Mesenchymal stem cell (in vitro differentiated cells and primary cell): ENCODE measurements at regions not wholly inside any gene's neighbourhood (a gene's known extent, or its start where the extent isn't known, plus 50 kb on each side); places are given as distances from the start of the nearest gene placed in this dataset.
"Not testable (repeated sequence)": the region's sequence is repeated elsewhere in the genome, so short reads cannot be mapped to it uniquely, and the experiment has no call there.

Source experiments
- DNase-seq: peaks from one replicate; pipeline ENCODE4 v3.0.0-alpha.2; 2013
- H2AFZ ChIP-seq: one replicate; pipeline ENCODE4 v1.6.1; 2013; ENCODE audit warnings: low read depth, mild to moderate bottlenecking, control low read depth, inconsistent platforms, low read length, moderate library complexity
- H2AK5ac ChIP-seq: 2 replicates; pipeline ENCODE4 v1.6.1; 2013; ENCODE audit warnings: low read length, moderate library complexity, mild to moderate bottlenecking, inconsistent platforms; ENCODE audit not compliant: severe bottlenecking
- H2BK120ac ChIP-seq: one replicate; pipeline ENCODE4 v1.6.1; 2013; ENCODE audit warnings: low read depth, mild to moderate bottlenecking, inconsistent platforms, low read length, moderate library complexity
- H2BK12ac ChIP-seq, 2 experiments: one replicate each; pipeline ENCODE4 v1.6.1; 2013; ENCODE audit warnings: inconsistent platforms in 2 of 2, low read length in 2 of 2, mild to moderate bottlenecking in 2 of 2, moderate library complexity in 2 of 2, control low read depth in 1 of 2
- H2BK15ac ChIP-seq: one replicate; pipeline ENCODE4 v1.6.1; 2013; ENCODE audit warnings: mild to moderate bottlenecking, low read depth, inconsistent platforms; ENCODE audit not compliant: poor library complexity, severe bottlenecking
- H2BK5ac ChIP-seq: 2 replicates; pipeline ENCODE4 v1.6.1; 2013; ENCODE audit warnings: low read depth, mild to moderate bottlenecking, low read length, control low read depth, inconsistent platforms; ENCODE audit not compliant: poor library complexity, severe bottlenecking
- H3K14ac ChIP-seq, 2 experiments: one replicate each; pipeline ENCODE4 v1.6.1; 2013; ENCODE audit warnings: inconsistent platforms in 2 of 2, low read length in 2 of 2, control low read depth in 1 of 2, mild to moderate bottlenecking in 1 of 2, moderate library complexity in 1 of 2
- H3K18ac ChIP-seq, 2 experiments: one replicate each; pipeline ENCODE4 v1.6.1; 2013; ENCODE audit warnings: inconsistent platforms in 2 of 2, low read length in 2 of 2, control low read depth in 1 of 2, low read depth in 1 of 2, mild to moderate bottlenecking in 1 of 2
- H3K23ac ChIP-seq, 2 experiments: one replicate each; pipeline ENCODE4 v1.6.1; 2013; ENCODE audit warnings: inconsistent platforms in 2 of 2, low read length in 2 of 2, mild to moderate bottlenecking in 2 of 2, moderate library complexity in 2 of 2, control low read depth in 1 of 2
- H3K27ac ChIP-seq: 2 replicates; pipeline ENCODE4 v1.5.1; 2013; ENCODE audit warnings: mild to moderate bottlenecking, moderate library complexity, low read length, control low read depth, inconsistent platforms; ENCODE audit not compliant: poor library complexity, severe bottlenecking
- H3K27me3 ChIP-seq, 2 experiments: 2 replicates each; pipeline versions ENCODE4 v1.6.1 to v1.7.0; 2013; ENCODE audit warnings: low read length in 2 of 2, mild to moderate bottlenecking in 2 of 2, moderate library complexity in 2 of 2, control low read depth in 1 of 2, inconsistent platforms in 1 of 2; ENCODE audit not compliant: control insufficient read depth in 1 of 2, insufficient read depth in 1 of 2
- H3K36me3 ChIP-seq, 2 experiments: 2 replicates each; pipeline versions ENCODE4 v1.6.1 to v1.7.0; 2013; ENCODE audit warnings: low read length in 2 of 2, control low read depth in 1 of 2, inconsistent platforms in 1 of 2, low read depth in 1 of 2, mild to moderate bottlenecking in 1 of 2; ENCODE audit not compliant: insufficient read depth in 2 of 2, control insufficient read depth in 1 of 2
- H3K4ac ChIP-seq, 2 experiments: one replicate each; pipeline ENCODE4 v1.6.1; 2013; ENCODE audit warnings: inconsistent platforms in 2 of 2, low read length in 2 of 2, mild to moderate bottlenecking in 2 of 2, moderate library complexity in 2 of 2, control low read depth in 1 of 2, low read depth in 1 of 2
- H3K4me1 ChIP-seq: 2 replicates; pipeline ENCODE4 v1.6.1; 2013; ENCODE audit warnings: low read depth, low read length, control low read depth; ENCODE audit not compliant: control insufficient read depth, insufficient read depth
- H3K4me2 ChIP-seq: 2 replicates; pipeline ENCODE4 v1.6.1; 2013; ENCODE audit warnings: low read length, mild to moderate bottlenecking, inconsistent platforms; ENCODE audit not compliant: poor library complexity, severe bottlenecking
- H3K4me3 ChIP-seq, 2 experiments: 2 replicates each; pipeline versions ENCODE4 v1.5.1 to v1.7.0; 2013; ENCODE audit warnings: low read length in 2 of 2, mild to moderate bottlenecking in 2 of 2, control low read depth in 1 of 2, low read depth in 1 of 2; ENCODE audit not compliant: insufficient read depth in 1 of 2
- H3K79me1 ChIP-seq: replicated peaks from 2 replicates; pipeline ENCODE4 v1.6.1; 2013; ENCODE audit warnings: mild to moderate bottlenecking, control low read depth, low read length, inconsistent platforms; ENCODE audit not compliant: poor library complexity, severe bottlenecking
- H3K9ac ChIP-seq: 2 replicates; pipeline ENCODE4 v1.7.0; 2013; ENCODE audit warnings: mild to moderate bottlenecking, low read length, moderate library complexity
- H3K9me3 ChIP-seq: 2 replicates; pipeline ENCODE4 v1.7.0; 2013; ENCODE audit warnings: mild to moderate bottlenecking, low read length; ENCODE audit not compliant: control insufficient read depth
- H4K8ac ChIP-seq: one replicate; pipeline ENCODE4 v1.6.1; 2013; ENCODE audit warnings: inconsistent platforms, mild to moderate bottlenecking, low read length, moderate library complexity
- H4K91ac ChIP-seq: one replicate; pipeline ENCODE4 v1.6.1; 2013; ENCODE audit warnings: mild to moderate bottlenecking, low read length, inconsistent platforms
- WGBS: methylation state at CpG from one replicate; pipeline ENCODE4 v1.1.7; 2013; ENCODE audit warnings: mixed read lengths; 5-methylcytosine and 5-hydroxymethylcytosine counted together

DNA sequence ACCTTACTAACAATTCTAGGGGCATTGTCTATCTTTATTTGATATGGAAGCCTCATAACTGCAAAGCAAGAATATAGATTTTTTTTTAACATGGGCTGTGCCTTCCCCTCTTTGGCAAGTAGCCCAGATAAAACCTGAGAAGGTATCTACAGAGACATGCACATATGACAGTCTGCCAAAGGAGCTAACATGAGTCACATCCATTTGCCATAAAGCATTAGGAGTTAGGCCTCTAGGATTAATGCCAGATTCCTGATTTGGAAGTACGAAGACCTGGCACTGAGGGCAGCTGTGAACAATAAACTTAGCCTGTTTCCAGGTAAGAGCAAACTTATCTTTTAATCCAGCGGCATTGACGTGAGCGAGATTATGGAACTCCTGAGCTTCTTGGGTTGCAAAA, 808.7 kb downstream of the SLC6A15 start:
- H3K9me3 ChIP-seq, result peaks cover 45% of the 10 kb centered on the region
- not testable (repeated sequence) for H3K4me3 ChIP-seq, H3K36me3 ChIP-seq, H2AFZ ChIP-seq, DNase-seq, H3K18ac ChIP-seq, H3K23ac ChIP-seq, H3K4me1 ChIP-seq, H4K91ac ChIP-seq, H2BK5ac ChIP-seq, H3K4ac ChIP-seq, H2BK120ac ChIP-seq, H3K14ac ChIP-seq, H2AK5ac ChIP-seq, H3K9ac ChIP-seq, H3K27me3 ChIP-seq, H3K79me1 ChIP-seq, H3K4me2 ChIP-seq, H2BK15ac ChIP-seq, H3K27ac ChIP-seq, H4K8ac ChIP-seq, H2BK12ac ChIP-seq
- WGBS, result 96% methylated on average over 4 of the region's 4 CpGs

DNA sequence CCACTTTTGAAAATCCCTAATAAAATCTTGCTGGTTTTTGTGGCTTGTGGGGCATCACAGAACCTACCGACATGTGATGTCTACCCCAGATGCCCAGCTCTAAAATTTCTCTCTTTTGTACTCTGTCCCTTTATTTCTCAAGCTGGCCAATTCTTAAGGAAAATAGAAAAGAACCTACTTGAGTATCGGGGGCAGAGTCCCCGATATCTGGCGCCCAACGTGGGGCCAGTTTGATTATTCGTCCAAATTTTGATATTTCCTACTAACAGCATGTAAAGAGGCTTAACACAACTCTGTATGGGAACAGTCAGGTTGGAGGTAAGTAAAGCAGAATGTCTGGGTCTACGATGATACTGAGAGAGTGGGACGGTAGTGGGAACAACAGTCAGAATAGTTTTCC, 810.6 kb downstream of the SLC6A15 start:
- H3K27ac ChIP-seq, H3K4ac ChIP-seq, H3K27me3 ChIP-seq, H4K91ac ChIP-seq, H2BK12ac ChIP-seq, H2BK15ac ChIP-seq, H3K14ac ChIP-seq, H3K4me1 ChIP-seq, H2BK5ac ChIP-seq, H2BK120ac ChIP-seq, H3K4me2 ChIP-seq, H3K23ac ChIP-seq, H3K9ac ChIP-seq, DNase-seq, H3K18ac ChIP-seq, H3K79me1 ChIP-seq, H2AFZ ChIP-seq, H3K36me3 ChIP-seq, H2AK5ac ChIP-seq, H4K8ac ChIP-seq: not testable (repeated sequence)
- peak overlapping the region in 1 of 2 experiments; percentile 32 for H3K4me3 ChIP-seq
- 96% methylated on average over 7 of the region's 8 CpGs for WGBS
- H3K9me3 ChIP-seq, result peaks cover 52% of the 10 kb centered on the region

DNA sequence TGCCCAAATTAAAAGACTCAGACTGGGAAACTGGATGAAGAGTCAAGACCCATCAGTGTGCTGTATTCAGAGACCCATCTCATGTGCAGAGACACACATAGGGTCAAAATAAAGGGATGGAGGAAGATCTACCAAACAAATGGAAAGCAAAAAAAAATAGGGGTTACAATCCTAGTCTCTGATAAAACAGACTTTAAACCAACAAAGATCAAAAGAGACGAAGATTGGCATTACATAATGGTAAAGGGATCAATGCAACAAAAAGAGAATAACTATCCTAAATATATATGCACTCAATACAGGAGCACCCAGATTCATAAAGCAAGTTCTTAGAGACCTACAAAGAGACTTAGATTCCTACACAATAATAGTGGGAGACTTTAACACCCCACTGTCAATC, 813.0 kb downstream of the SLC6A15 start:
- H2BK120ac ChIP-seq, H2BK12ac ChIP-seq, H3K36me3 ChIP-seq, H3K4me3 ChIP-seq, H4K91ac ChIP-seq, H3K4ac ChIP-seq, H2BK5ac ChIP-seq, H3K18ac ChIP-seq, H3K79me1 ChIP-seq, H3K4me2 ChIP-seq, H3K14ac ChIP-seq, H3K4me1 ChIP-seq, H2AFZ ChIP-seq, H3K27me3 ChIP-seq, H3K23ac ChIP-seq, H3K9ac ChIP-seq, H4K8ac ChIP-seq, H2BK15ac ChIP-seq, H3K27ac ChIP-seq, H2AK5ac ChIP-seq: not testable (repeated sequence)
- no CpG with 5 or more reads among the region's 1 CpG for WGBS
- H3K9me3 ChIP-seq, result peaks cover 63% of the 10 kb centered on the region
- DNase-seq, result peak; percentile 11

DNA sequence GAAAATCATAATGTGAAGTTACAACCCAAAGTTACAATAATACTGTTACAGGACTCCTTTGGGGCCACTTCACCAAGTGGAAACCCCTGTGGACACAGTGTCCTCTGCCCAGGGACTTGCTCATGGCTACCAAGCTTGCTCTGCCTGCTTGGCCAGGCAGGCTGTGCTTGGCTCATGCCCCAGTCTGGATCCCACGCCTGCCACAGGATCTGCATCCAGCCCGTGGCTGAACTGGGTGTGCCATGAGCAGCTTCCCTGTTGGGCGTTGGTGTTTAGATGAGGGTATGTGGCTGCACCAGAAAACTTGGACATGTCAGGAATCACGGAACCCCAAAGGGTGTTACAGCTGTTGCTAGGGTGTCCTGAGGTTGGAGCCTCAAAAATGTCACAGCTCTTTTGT, 820.9 kb downstream of the SLC6A15 start:
- H3K9me3 ChIP-seq, result peaks cover 8% of the 10 kb centered on the region
- H2BK12ac ChIP-seq, result no peak overlapping the region
- H2BK120ac ChIP-seq, result no peak overlapping the region
- no peak overlapping the region for H3K9ac ChIP-seq
- H3K4me3 ChIP-seq, result no peak overlapping the region
- H3K4me2 ChIP-seq, result no peak overlapping the region
- no peaks in the 10 kb centered on the region for H3K27me3 ChIP-seq
- H3K36me3 ChIP-seq, result no peaks in the 10 kb centered on the region
- H4K91ac ChIP-seq, result no peak overlapping the region
- no peaks in the 10 kb centered on the region for H3K4me1 ChIP-seq
- no peak overlapping the region for H4K8ac ChIP-seq
- H3K27ac ChIP-seq, result no peak overlapping the region
- peak overlapping the region in 1 of 2 experiments; percentile 79 for H3K14ac ChIP-seq
- WGBS, result 88% methylated on average over 4 of the region's 4 CpGs
- no peak overlapping the region for H2AK5ac ChIP-seq
- no peak overlapping the region for H2BK15ac ChIP-seq
- DNase-seq, result no peak
- H2BK5ac ChIP-seq, result no peak overlapping the region
- no peaks in the 10 kb centered on the region for H3K79me1 ChIP-seq
- H3K23ac ChIP-seq, result peak overlapping the region in 1 of 2 experiments; percentile 41
- no peak overlapping the region for H2AFZ ChIP-seq
- no peak overlapping the region for H3K18ac ChIP-seq
- H3K4ac ChIP-seq, result no peak overlapping the region
